ENCODE measurements at regions not wholly inside any gene's neighbourhood (a gene's known extent, or its start where the extent isn't known, plus 50 kb on each side); places are given as distances from the start of the nearest gene placed in this dataset.

GRCh38 chr16:63530208-63530607, 1494.0 kb upstream of the CDH8 start:
- Mint-ChIP-seq H3K9me3 (peaks cover 13 to 20% of the 10 kb centered on the region in 2 experiments; a peak in 4 of 5 replicates), H3K4me3 (no peak overlapping the region), H3K27ac (no peak overlapping the region), H3K36me3 (ENCODE audit: insufficient read depth in 1 of 3, low read depth in 3 of 3) (peaks cover 3 to 22% (median 7%) of the 10 kb centered on the region in 3 experiments; a peak in 5 of 7 replicates), H3K4me1 (peaks cover 9 to 13% of the 10 kb centered on the region in 2 experiments), H3K27me3 (ENCODE audit: low read depth) (no peaks in the 10 kb centered on the region)
- H3K4ac ChIP-seq (ENCODE audit: low read depth, low read length), result no peak overlapping the region
- no peak overlapping the region for H3K4me2 ChIP-seq (ENCODE audit: insufficient read depth, insufficient read length, low read length)
- no peak overlapping the region for H3K9ac ChIP-seq (ENCODE audit: extremely low read depth, insufficient read length, low read length)
- H3T11ph ChIP-seq (ENCODE audit: low read length), result no peak overlapping the region
- peak; percentile 51 for TF ChIP-seq CTCF (conservative IDR thresholded peaks at IDR 0.05)
- no peak overlapping the region for H2BK12ac ChIP-seq (ENCODE audit: insufficient read length, low read depth, low read length)
- no peaks in the 10 kb centered on the region for H3K4me1 ChIP-seq (ENCODE audit: insufficient read depth, low read length)
- H4K20me1 ChIP-seq (ENCODE audit: control insufficient read depth, insufficient read depth, insufficient read length), result no peaks in the 10 kb centered on the region
- H2BK5ac ChIP-seq (ENCODE audit: insufficient read length, low read length), result no peak overlapping the region
- DNase-seq, result no peak
- no peak overlapping the region for H2BK15ac ChIP-seq (ENCODE audit: low read depth, low read length)
- H4K91ac ChIP-seq (ENCODE audit: insufficient read length, low read depth, low read length), result no peak overlapping the region
- no peak overlapping the region for H2AK5ac ChIP-seq (ENCODE audit: insufficient read length, low read length)
- no peak overlapping the region for H3K18ac ChIP-seq (ENCODE audit: insufficient read length, low read depth, low read length)
- WGBS (ENCODE audit: extremely low coverage, insufficient read length, low lambda C conversion rate), result no CpG with 5 or more reads among the region's 2 CpGs
- no peaks in the 10 kb centered on the region for H3K27me3 ChIP-seq (ENCODE audit: insufficient read depth, low read length)
- H3K56ac ChIP-seq (ENCODE audit: insufficient read length, low read depth, low read length), result no peak overlapping the region
- no peak overlapping the region for H2BK120ac ChIP-seq (ENCODE audit: low read depth, low read length, poor library complexity, severe bottlenecking)
- H3K27ac ChIP-seq (ENCODE audit: insufficient read length, low read depth, low read length), result no peak overlapping the region
- no peak overlapping the region for H4K5ac ChIP-seq (ENCODE audit: insufficient read length, low read depth, low read length)
- H3K23ac ChIP-seq (ENCODE audit: insufficient read length, low read depth, low read length), result no peak overlapping the region
- H3K23me2 ChIP-seq (ENCODE audit: insufficient read length, low read depth, low read length, poor library complexity, severe bottlenecking), result no peaks in the 10 kb centered on the region
- H3K9me3 ChIP-seq (ENCODE audit: control insufficient read depth, low read depth, low read length), result no peaks in the 10 kb centered on the region
- no peak overlapping the region for H3K14ac ChIP-seq (ENCODE audit: insufficient read depth, low read length)
- no peak overlapping the region for H2AFZ ChIP-seq (ENCODE audit: low read length)
- H4K8ac ChIP-seq (replicated peaks; ENCODE audit: insufficient read length, low read depth, low read length), result no peak overlapping the region
- no peaks in the 10 kb centered on the region for H3K79me2 ChIP-seq (ENCODE audit: insufficient read depth, low read length)
- H3K79me1 ChIP-seq (ENCODE audit: insufficient read depth, low read depth, low read length, poor library complexity, severe bottlenecking), result no peaks in the 10 kb centered on the region
- H2BK20ac ChIP-seq (ENCODE audit: low read depth, low read length, poor library complexity, severe bottlenecking), result no peak overlapping the region

All from H9 (cell line).